ENCODE measurements at regions not wholly inside any gene's neighbourhood (a gene's known extent, or its start where the extent isn't known, plus 50 kb on each side); places are given as distances from the start of the nearest gene placed in this dataset.

DNA sequence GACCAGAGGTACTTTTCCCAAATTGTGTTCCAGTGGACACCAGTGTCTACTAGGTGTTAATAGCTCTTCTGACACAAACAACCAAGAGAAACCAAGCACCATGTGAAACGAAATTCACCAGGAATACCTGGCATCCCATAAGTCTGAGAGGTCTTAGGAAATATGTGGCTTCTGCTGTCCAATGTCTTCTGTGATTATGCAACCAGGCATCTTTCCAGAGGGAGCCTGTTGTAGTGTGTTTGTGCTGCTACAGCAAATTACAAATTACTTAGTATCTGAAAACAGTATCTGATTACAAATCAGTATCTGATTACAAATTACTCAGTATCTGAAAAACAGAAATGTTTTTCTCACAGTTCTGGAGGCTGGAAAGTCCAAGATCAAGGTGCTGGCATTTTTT lies 133.6 kb upstream of the NPVF start:
- Histone ChIP-seq H3K36me3 (no peaks in the 10 kb centered on the region), H3K27ac (no peak overlapping the region), H3K27me3 (no peaks in the 10 kb centered on the region), H3K4me1 (peaks cover 0 to 10% (median 0%) of the 10 kb centered on the region in 3 donors), H3K4me3 (no peak overlapping the region), H3K9me3 (no peaks in the 10 kb centered on the region)
- FAIRE-seq (no peak), DNase-seq (no peak), ATAC-seq (no peak)
- TF ChIP-seq, protein P1, sequence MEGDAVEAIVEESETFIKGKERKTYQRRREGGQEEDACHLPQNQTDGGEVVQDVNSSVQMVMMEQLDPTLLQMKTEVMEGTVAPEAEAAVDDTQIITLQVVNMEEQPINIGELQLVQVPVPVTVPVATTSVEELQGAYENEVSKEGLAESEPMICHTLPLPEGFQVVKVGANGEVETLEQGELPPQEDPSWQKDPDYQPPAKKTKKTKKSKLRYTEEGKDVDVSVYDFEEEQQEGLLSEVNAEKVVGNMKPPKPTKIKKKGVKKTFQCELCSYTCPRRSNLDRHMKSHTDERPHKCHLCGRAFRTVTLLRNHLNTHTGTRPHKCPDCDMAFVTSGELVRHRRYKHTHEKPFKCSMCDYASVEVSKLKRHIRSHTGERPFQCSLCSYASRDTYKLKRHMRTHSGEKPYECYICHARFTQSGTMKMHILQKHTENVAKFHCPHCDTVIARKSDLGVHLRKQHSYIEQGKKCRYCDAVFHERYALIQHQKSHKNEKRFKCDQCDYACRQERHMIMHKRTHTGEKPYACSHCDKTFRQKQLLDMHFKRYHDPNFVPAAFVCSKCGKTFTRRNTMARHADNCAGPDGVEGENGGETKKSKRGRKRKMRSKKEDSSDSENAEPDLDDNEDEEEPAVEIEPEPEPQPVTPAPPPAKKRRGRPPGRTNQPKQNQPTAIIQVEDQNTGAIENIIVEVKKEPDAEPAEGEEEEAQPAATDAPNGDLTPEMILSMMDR (IDR thresholded peaks at IDR 0.05) = no peak
- intact Hi-C loops (cut with DNase I) = no loop called here
- 61 to 67% methylated on average over 1 of the region's 1 CpG for WGBS, 2 donors

DNA sequence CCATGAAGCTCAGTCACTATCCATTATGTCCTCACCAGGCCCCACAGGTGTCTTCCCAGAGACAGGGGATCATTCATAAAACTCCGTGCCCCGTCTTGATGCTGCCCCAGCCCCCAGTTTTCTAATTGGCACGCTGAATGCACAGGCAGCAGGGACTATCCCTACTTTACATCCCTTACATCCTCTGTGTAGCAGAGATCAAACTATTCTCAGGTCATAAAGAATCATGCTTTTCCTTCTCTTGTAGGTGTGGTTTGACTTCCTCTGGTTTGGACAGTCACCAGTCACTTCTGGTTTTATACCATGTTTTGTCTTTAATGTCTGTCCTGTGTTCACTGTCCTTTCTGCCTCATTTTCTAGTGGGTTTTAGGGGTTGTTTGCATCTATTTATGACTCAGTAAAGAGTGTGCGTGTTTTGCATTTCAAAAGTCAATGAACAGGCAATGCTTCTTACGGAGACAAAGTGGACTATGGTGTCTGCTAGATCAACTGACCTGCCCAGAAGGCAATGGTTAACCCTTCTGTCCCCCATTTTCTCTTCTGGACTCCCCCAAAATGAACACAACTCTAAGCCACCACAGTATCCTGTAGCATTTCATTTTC lies 140.4 kb upstream of the NPVF start:
- intact Hi-C loops (cut with DNase I) = no loop called here
- no peaks in the 10 kb centered on the region for H3K27me3 ChIP-seq
- no peak overlapping the region for H3K27ac ChIP-seq
- H3K4me3 ChIP-seq = no peak overlapping the region
- WGBS, 2 donors = 87 to 96% methylated on average over 5 of the region's 5 CpGs
- H3K36me3 ChIP-seq = no peaks in the 10 kb centered on the region
- DNase-seq (no peak), FAIRE-seq (no peak), ATAC-seq (no peak)
- TF ChIP-seq, protein P1 (IDR thresholded peaks at IDR 0.05) = no peak
- H3K9me3 ChIP-seq = no peaks in the 10 kb centered on the region
- peaks cover 7 to 17% (median 10%) of the 10 kb centered on the region in 3 donors for H3K4me1 ChIP-seq

DNA sequence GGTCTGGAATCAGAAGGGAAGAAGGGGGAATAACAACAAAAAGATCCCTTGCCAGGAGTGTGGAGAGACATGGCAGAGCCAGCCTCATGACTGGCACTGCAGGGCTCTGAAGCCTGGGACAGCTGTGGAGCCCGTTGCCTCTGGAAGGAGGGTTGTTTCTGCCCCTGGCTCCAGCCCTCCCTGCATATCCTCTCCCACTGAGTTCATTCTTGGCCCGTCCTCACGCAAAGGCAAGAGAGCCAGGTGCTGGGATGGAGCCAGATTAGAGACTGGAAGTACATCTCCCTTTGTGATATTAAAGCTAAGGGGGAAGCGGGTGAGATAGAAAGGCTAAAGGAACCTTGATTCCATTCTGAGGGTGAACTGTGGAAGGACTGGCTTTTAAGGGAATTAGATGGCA lies 141.5 kb upstream of the NPVF start:
- FAIRE-seq (no peak), DNase-seq (peak; percentile 22 to 61 (median 56)), ATAC-seq (peak; percentile 70 to 87 (median 80))
- Histone ChIP-seq H3K36me3 (no peaks in the 10 kb centered on the region), H3K4me3 (no peak overlapping the region), H3K27me3 (no peaks in the 10 kb centered on the region), H3K27ac (peak overlapping the region in 1 of 4 donors; percentile 19), H3K4me1 (peaks cover 7 to 17% (median 10%) of the 10 kb centered on the region in 3 donors), H3K9me3 (no peaks in the 10 kb centered on the region)
- 16 to 18% methylated on average over 4 of the region's 4 CpGs for WGBS, 2 donors
- intact Hi-C loops (cut with DNase I) = no loop called here
- TF ChIP-seq, protein P1 (IDR thresholded peaks at IDR 0.05) = no peak

DNA sequence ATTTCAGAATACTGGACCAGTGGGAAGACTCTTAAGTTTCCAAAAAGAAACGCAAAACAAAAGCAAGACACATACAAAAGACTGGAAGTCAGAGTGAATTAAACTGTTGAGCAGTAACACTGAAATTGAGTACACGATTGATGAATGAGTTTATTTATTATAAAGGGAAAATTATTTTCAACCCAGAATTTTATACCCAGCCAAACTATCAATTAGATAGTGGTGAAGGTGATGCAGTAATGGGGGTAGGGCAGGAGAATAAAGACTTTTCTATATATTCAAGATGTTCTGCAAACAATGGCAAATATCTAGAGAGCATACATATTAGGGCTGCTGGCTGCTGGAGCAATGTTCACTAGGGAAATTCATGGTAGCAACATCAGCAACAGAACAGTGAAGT lies 143.7 kb upstream of the NPVF start:
- FAIRE-seq = no peak
- TF ChIP-seq, protein P1 (IDR thresholded peaks at IDR 0.05) = no peak
- no peaks in the 10 kb centered on the region for H3K27me3 ChIP-seq

DNA sequence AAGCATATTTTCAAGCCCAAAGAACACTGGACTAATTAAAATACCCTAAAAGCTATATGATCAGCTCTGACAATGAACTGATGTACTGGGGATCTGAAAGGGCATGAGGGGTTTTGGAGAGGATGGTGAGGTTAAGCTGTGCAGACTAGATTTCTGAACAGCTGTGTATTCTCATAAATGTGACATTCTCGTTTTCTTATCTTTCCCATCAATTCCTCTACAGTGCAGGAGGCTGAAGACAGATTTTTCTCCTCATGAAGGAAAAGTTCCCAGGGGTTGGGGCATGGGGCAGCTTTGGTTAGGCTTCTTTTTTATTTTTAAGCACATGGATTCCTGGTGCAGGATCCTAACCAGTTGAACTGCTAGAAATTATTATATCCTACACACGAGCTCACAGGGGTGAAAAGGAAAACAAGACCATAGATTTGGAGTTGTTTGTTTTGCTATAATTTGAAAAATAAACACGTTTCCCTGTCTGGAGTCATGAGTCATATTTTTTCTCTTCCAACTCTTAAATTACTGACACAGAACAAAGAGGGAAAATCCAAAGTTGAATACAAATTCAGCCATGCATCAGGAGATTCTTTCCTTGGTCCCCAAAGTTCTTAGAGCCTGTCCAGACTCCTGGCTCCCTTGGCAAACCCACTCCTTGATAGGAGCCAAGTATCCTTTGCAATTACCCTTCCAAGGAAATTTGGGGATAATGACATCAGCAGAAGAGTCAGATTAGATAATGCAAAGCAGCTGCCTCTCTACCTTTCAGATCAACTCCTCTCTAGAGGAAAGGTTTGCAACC lies 147.7 kb upstream of the NPVF start:
- Histone ChIP-seq H3K27ac (no peak overlapping the region), H3K4me1 (peaks cover 0 to 6% (median 2%) of the 10 kb centered on the region in 3 donors), H3K27me3 (no peaks in the 10 kb centered on the region), H3K4me3 (no peak overlapping the region), H3K9me3 (no peaks in the 10 kb centered on the region), H3K36me3 (no peaks in the 10 kb centered on the region)
- intact Hi-C loops (cut with DNase I) = no loop called here
- no peak for FAIRE-seq
- TF ChIP-seq, protein P1 (IDR thresholded peaks at IDR 0.05) = no peak
- WGBS, 2 donors = 8 to 10% methylated on average over 3 of the region's 3 CpGs
- no peak for DNase-seq
- no peak for ATAC-seq

More for the DNA sequence above, 143.7 kb upstream of the NPVF start:
- H3K4me1 ChIP-seq = peaks cover 7 to 17% (median 15%) of the 10 kb centered on the region in 3 donors
- no peaks in the 10 kb centered on the region for H3K9me3 ChIP-seq
- intact Hi-C loops (cut with DNase I) = no loop called here
- H3K36me3 ChIP-seq = no peaks in the 10 kb centered on the region
- DNase-seq (no peak), ATAC-seq (no peak)
- 89 to 92% methylated on average over 2 of the region's 2 CpGs for WGBS, 2 donors
- no peak overlapping the region for H3K27ac ChIP-seq
- no peak overlapping the region for H3K4me3 ChIP-seq
